ENCODE measurements at regions not wholly inside any gene's neighbourhood (a gene's known extent, or its start where the extent isn't known, plus 50 kb on each side); places are given as distances from the start of the nearest gene placed in this dataset. TPM values are rescaled to one million over a fixed set of nuclear protein-coding genes. Genes with fewer than 3 reads are reported as not detected.

DNA sequence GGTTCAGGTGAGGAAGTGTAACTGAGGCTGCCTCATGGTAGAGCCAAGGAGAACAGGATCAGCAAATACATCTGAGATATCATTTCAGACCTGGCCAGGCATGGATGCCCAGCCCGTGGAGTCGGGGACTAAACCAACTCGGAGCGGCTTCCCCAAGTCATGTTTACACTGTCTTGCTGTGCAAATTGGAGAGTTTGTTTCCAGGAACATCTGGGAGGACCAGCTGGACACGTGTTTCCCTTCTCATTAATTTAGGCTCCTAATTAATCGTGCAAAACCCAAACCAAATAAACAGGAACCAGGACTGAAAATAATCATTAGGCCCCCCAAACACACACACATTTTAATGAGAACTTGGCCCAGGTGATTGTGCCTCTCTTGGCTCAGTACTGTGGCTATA, 70.9 kb upstream of the SALL1 start:
- Histone ChIP-seq H3K9me3 (ENCODE audit: control insufficient read depth, insufficient read depth, low read length) (no peaks in the 10 kb centered on the region), H3K27ac (ENCODE audit: low read depth, low read length) (no peak overlapping the region), H3K4me3 (ENCODE audit: low read depth, low read length) (no peak overlapping the region), H3K27me3 (ENCODE audit: control insufficient read depth, insufficient read depth, low read length) (no peaks in the 10 kb centered on the region)
- ChIA-PET CTCF (no interaction called here), POLR2A (no interaction called here)
- DNase-seq (ENCODE audit: low read depth, low spot score): no peak
- no peak for TF ChIP-seq CTCF (IDR thresholded peaks at IDR 0.05; ENCODE audit: low read depth, low read length)

- ChIA-PET POLR2A (no interaction called here), CTCF (no interaction called here)
- no peak overlapping the region for H3K27ac ChIP-seq (ENCODE audit: low read depth, low read length)
- H3K9me3 ChIP-seq (ENCODE audit: control insufficient read depth, insufficient read depth, low read length): no peaks in the 10 kb centered on the region
- no peak overlapping the region for H3K4me3 ChIP-seq (ENCODE audit: low read depth, low read length)
- no peaks in the 10 kb centered on the region for H3K27me3 ChIP-seq (ENCODE audit: control insufficient read depth, insufficient read depth, low read length)
- TF ChIP-seq CTCF (IDR thresholded peaks at IDR 0.05; ENCODE audit: low read depth, low read length): no peak
- no peak for DNase-seq (ENCODE audit: low read depth, low spot score)
These were observed 60.1 kb upstream of the SALL1 start for GRCh38 chr16:51211148-51211547.

DNA sequence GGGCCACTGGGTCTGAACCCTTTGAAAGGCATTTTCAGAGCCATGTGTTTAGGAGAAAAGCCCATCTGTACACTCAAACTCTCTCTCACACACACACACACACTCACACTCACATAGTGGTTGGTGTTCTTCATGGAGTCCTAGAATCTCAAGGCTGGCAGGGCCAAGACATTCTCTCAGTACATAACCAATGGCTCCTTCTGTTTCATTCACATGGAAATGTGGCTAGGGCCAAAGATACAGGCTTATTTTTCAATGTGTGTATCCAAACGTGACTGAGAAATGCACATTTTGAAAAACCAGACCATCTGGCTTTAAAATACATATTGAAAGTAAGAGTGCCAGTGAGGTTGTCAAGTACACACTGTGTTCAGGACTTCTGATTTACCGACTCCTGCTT, 59.0 kb upstream of the SALL1 start:
- H3K27me3 ChIP-seq (ENCODE audit: control insufficient read depth, insufficient read depth, low read length): no peaks in the 10 kb centered on the region
- no peak overlapping the region for H3K4me3 ChIP-seq (ENCODE audit: low read depth, low read length)
- ChIA-PET CTCF (no interaction called here), POLR2A (no interaction called here)
- no peak for TF ChIP-seq CTCF (IDR thresholded peaks at IDR 0.05; ENCODE audit: low read depth, low read length)
- no peaks in the 10 kb centered on the region for H3K9me3 ChIP-seq (ENCODE audit: control insufficient read depth, insufficient read depth, low read length)
- no peak for DNase-seq (ENCODE audit: low read depth, low spot score)
- H3K27ac ChIP-seq (ENCODE audit: low read depth, low read length): no peak overlapping the region

DNA sequence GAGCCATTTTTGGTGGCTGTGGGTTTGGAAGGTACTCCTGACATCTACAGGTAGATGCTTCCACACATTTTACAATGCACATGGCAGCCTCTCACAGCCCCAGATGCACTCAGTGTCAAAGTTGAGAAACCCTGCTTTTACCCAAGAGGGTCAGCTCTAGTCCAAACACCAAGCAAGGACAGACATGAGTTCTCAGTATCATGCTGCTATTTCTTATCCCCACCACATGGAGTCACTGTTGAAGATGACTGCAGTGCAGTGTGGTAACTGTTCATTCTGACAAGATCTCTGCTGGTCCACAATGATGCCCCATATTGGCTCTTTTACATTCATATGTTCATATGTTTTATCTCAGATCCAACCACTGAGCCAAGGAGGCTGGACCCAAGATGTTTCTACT, 50.5 kb upstream of the SALL1 start:
- Histone ChIP-seq H3K9me3 (ENCODE audit: control insufficient read depth, insufficient read depth, low read length) (no peaks in the 10 kb centered on the region), H3K4me3 (ENCODE audit: low read depth, low read length) (no peak overlapping the region), H3K27me3 (ENCODE audit: control insufficient read depth, insufficient read depth, low read length) (no peaks in the 10 kb centered on the region), H3K27ac (ENCODE audit: low read depth, low read length) (no peak overlapping the region)
- POLR2A ChIA-PET: no interaction called here
- CTCF ChIA-PET: no interaction called here
- no peak for TF ChIP-seq CTCF (IDR thresholded peaks at IDR 0.05; ENCODE audit: low read depth, low read length)
- DNase-seq (ENCODE audit: low read depth, low spot score): no peak

Small RNA genes in the stretch of these regions (small RNA-seq; reads per million reads assigned to genes)
- gene AC137527.1 (ENCODE audit: insufficient read length, low read depth): not detected
